Tibial nerve (tissue), 4 donors: ENCODE measurements at regions not wholly inside any gene's neighbourhood (a gene's known extent, or its start where the extent isn't known, plus 50 kb on each side); places are given as distances from the start of the nearest gene placed in this dataset.

Experiments used
- DNase-seq, 2 donors: peaks; one replicate each; pipeline ENCODE4 v3.0.0-alpha.2; 2019; ENCODE audit warnings: low spot score in 2 of 2
- H3K27ac ChIP-seq, 4 donors: fragments of 200-600 bp; sonication (generic) in 3 of 4; one replicate each; pipeline ENCODE4 v1.5.1; 2017 to 2019; ENCODE audit warnings: mild to moderate bottlenecking in 1 of 4
- H3K27me3 ChIP-seq, 2 donors: fragments of 200-600 bp; sonication (generic) in 1 of 2; one replicate each; pipeline versions ENCODE4 v1.5.1 to v1.6.0; 2017 to 2019
- H3K36me3 ChIP-seq, 3 donors: fragments of 200-600 bp; sonication (generic); one replicate each; pipeline ENCODE4 v1.5.1; 2018 to 2019
- H3K4me1 ChIP-seq, 4 donors: fragments of 200-600 bp; sonication (generic) in 3 of 4; one replicate each; pipeline ENCODE4 v1.5.1; 2017 to 2019
- H3K4me3 ChIP-seq, 4 donors: fragments of 200-600 bp; sonication (generic) in 3 of 4; one replicate each; pipeline ENCODE4 v1.5.1; 2017 to 2019; ENCODE audit warnings: mild to moderate bottlenecking in 1 of 4, moderate library complexity in 1 of 4
- H3K9me3 ChIP-seq, 4 donors: fragments of 200-600 bp; sonication (generic) in 3 of 4; one replicate each; pipeline ENCODE4 v1.5.1; 2017 to 2019
- CTCF ChIP-seq, 5 experiments: fragments of 200-600 bp in 3 of 5; fragments of 450-650 bp in 2 of 5; sonication (generic) in 3 of 5; IDR thresholded peaks; one replicate each; pipeline ENCODE4 v1.5.1; 2016 to 2019; ENCODE audit warnings: antibody characterized with exemption in 5 of 5, mild to moderate bottlenecking in 3 of 5, moderate library complexity in 2 of 5
- EP300 ChIP-seq, 2 donors: sonication (generic); formaldehyde crosslinking; IDR thresholded peaks; one replicate each; pipeline ENCODE4 v1.6.1; 2017; ENCODE audit warnings: antibody characterized with exemption in 2 of 2, mild to moderate bottlenecking in 1 of 2
- POLR2A ChIP-seq, 2 donors: fragments of 450-650 bp; IDR thresholded peaks; one replicate each; pipeline ENCODE4 v1.6.1; 2017; ENCODE audit warnings: antibody characterized with exemption in 2 of 2, mild to moderate bottlenecking in 2 of 2, moderate library complexity in 2 of 2
- WGBS, 2 donors: methylation state at CpG; one replicate each; pipeline ENCODE4 v1.1.5; 2018; 5-methylcytosine and 5-hydroxymethylcytosine counted together

GRCh38 chr6:90770778-90771177 is 183.9 kb upstream of the MAP3K7 start:
- H3K9me3 ChIP-seq, result no peaks in the 10 kb centered on the region
- no peaks in the 10 kb centered on the region for H3K36me3 ChIP-seq
- no peaks in the 10 kb centered on the region for H3K27me3 ChIP-seq
- no peak for TF ChIP-seq EP300 (IDR thresholded peaks at IDR 0.05)
- TF ChIP-seq CTCF (IDR thresholded peaks at IDR 0.05), result no peak
- no peak for TF ChIP-seq POLR2A (IDR thresholded peaks at IDR 0.05)
- H3K4me1 ChIP-seq, result no peaks in the 10 kb centered on the region
- H3K4me3 ChIP-seq, result no peak overlapping the region
- no peak for DNase-seq
- H3K27ac ChIP-seq, result no peak overlapping the region

- no peak for TF ChIP-seq CTCF (IDR thresholded peaks at IDR 0.05)
- TF ChIP-seq POLR2A (IDR thresholded peaks at IDR 0.05), result no peak
- TF ChIP-seq EP300 (IDR thresholded peaks at IDR 0.05), result no peak
- WGBS, 2 donors, result 78 to 82% methylated on average over 3 of the region's 3 CpGs
- Histone ChIP-seq H3K36me3 (no peaks in the 10 kb centered on the region), H3K27ac (no peak overlapping the region), H3K27me3 (no peaks in the 10 kb centered on the region), H3K4me3 (no peak overlapping the region), H3K4me1 (no peaks in the 10 kb centered on the region), H3K9me3 (no peaks in the 10 kb centered on the region)
- DNase-seq, result no peak
These were observed 179.0 kb upstream of the MAP3K7 start for GRCh38 chr6:90765895-90766294.

- no peak overlapping the region for H3K27ac ChIP-seq
- WGBS, 2 donors, result 68 to 71% methylated on average over 2 of the region's 2 CpGs
- H3K4me3 ChIP-seq, result no peak overlapping the region
These were observed 178.6 kb upstream of the MAP3K7 start for GRCh38 chr6:90765491-90765890.

GRCh38 chr6:90764001-90764400 is 177.1 kb upstream of the MAP3K7 start:
- WGBS, 2 donors, result 84 to 86% methylated on average over 3 of the region's 3 CpGs

More at GRCh38 chr6:90765491-90765890, 178.6 kb upstream of the MAP3K7 start:
- no peak for DNase-seq
- Histone ChIP-seq H3K4me1 (no peaks in the 10 kb centered on the region), H3K27me3 (no peaks in the 10 kb centered on the region), H3K36me3 (no peaks in the 10 kb centered on the region), H3K9me3 (no peaks in the 10 kb centered on the region)
- TF ChIP-seq CTCF (IDR thresholded peaks at IDR 0.05) (no peak), POLR2A (IDR thresholded peaks at IDR 0.05) (no peak), EP300 (IDR thresholded peaks at IDR 0.05) (no peak)

GRCh38 chr6:90759664-90760063 is 172.8 kb upstream of the MAP3K7 start:
- no peaks in the 10 kb centered on the region for H3K4me1 ChIP-seq
- H3K4me3 ChIP-seq, result no peak overlapping the region
- DNase-seq, result no peak
- H3K27ac ChIP-seq, result no peak overlapping the region
- WGBS, 2 donors, result 51 to 61% methylated on average over 3 of the region's 3 CpGs
- TF ChIP-seq CTCF (IDR thresholded peaks at IDR 0.05) (no peak), EP300 (IDR thresholded peaks at IDR 0.05) (no peak), POLR2A (IDR thresholded peaks at IDR 0.05) (no peak)
- no peaks in the 10 kb centered on the region for H3K27me3 ChIP-seq
- no peaks in the 10 kb centered on the region for H3K36me3 ChIP-seq
- H3K9me3 ChIP-seq, result no peaks in the 10 kb centered on the region

More at GRCh38 chr6:90764001-90764400, 177.1 kb upstream of the MAP3K7 start:
- H3K36me3 ChIP-seq, result no peaks in the 10 kb centered on the region
- no peaks in the 10 kb centered on the region for H3K4me1 ChIP-seq
- TF ChIP-seq POLR2A (IDR thresholded peaks at IDR 0.05) (no peak), CTCF (IDR thresholded peaks at IDR 0.05) (no peak), EP300 (IDR thresholded peaks at IDR 0.05) (no peak)
- no peak for DNase-seq
- no peaks in the 10 kb centered on the region for H3K9me3 ChIP-seq
- H3K27me3 ChIP-seq, result no peaks in the 10 kb centered on the region
- H3K27ac ChIP-seq, result no peak overlapping the region
- no peak overlapping the region for H3K4me3 ChIP-seq
